Lower leg skin (tissue), 3 donors: ENCODE measurements at regions not wholly inside any gene's neighbourhood (a gene's known extent, or its start where the extent isn't known, plus 50 kb on each side); places are given as distances from the start of the nearest gene placed in this dataset.

Experiments
- POLR2A ChIP-seq, 2 donors: fragments of 450-650 bp; IDR thresholded peaks; one replicate each; pipeline ENCODE4 v1.6.1; 2016 to 2017; ENCODE audit warnings: antibody characterized with exemption in 2 of 2, mild to moderate bottlenecking in 1 of 2, moderate library complexity in 1 of 2
- TF ChIP-seq, protein P1 (sequence below), 3 donors: fragments of 450-650 bp; IDR thresholded peaks; one replicate each; pipeline ENCODE4 v1.5.1; 2016; ENCODE audit warnings: antibody characterized with exemption in 3 of 3, mild to moderate bottlenecking in 3 of 3, moderate library complexity in 2 of 3

GRCh38 chr22:44403166-44403565, 90.4 kb upstream of the SHISAL1 start:
- TF ChIP-seq, protein P1, sequence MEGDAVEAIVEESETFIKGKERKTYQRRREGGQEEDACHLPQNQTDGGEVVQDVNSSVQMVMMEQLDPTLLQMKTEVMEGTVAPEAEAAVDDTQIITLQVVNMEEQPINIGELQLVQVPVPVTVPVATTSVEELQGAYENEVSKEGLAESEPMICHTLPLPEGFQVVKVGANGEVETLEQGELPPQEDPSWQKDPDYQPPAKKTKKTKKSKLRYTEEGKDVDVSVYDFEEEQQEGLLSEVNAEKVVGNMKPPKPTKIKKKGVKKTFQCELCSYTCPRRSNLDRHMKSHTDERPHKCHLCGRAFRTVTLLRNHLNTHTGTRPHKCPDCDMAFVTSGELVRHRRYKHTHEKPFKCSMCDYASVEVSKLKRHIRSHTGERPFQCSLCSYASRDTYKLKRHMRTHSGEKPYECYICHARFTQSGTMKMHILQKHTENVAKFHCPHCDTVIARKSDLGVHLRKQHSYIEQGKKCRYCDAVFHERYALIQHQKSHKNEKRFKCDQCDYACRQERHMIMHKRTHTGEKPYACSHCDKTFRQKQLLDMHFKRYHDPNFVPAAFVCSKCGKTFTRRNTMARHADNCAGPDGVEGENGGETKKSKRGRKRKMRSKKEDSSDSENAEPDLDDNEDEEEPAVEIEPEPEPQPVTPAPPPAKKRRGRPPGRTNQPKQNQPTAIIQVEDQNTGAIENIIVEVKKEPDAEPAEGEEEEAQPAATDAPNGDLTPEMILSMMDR (IDR thresholded peaks at IDR 0.05), result no peak
- TF ChIP-seq POLR2A (IDR thresholded peaks at IDR 0.05), result no peak
